Suprapubic skin (tissue), 4 donors: ENCODE measurements at regions not wholly inside any gene's neighbourhood (a gene's known extent, or its start where the extent isn't known, plus 50 kb on each side); places are given as distances from the start of the nearest gene placed in this dataset.

Experiments used
- POLR2A ChIP-seq, 2 donors: fragments of 450-650 bp; IDR thresholded peaks; one replicate each; pipeline ENCODE4 v1.6.1; 2017; ENCODE audit warnings: antibody characterized with exemption in 2 of 2, mild to moderate bottlenecking in 2 of 2, moderate library complexity in 2 of 2
- POLR2AphosphoS5 ChIP-seq, 3 donors: sonication (generic); formaldehyde crosslinking; IDR thresholded peaks; one replicate each; pipeline ENCODE4 v1.6.1; 2017; ENCODE audit warnings: antibody characterized with exemption in 3 of 3
- TF ChIP-seq, protein P1 (sequence below), 2 donors: fragments of 200-600 bp in 1 of 2; fragments of 450-650 bp in 1 of 2; sonication (generic) in 1 of 2; IDR thresholded peaks; one replicate each; pipeline ENCODE4 v1.5.1; 2016 to 2019; ENCODE audit warnings: antibody characterized with exemption in 2 of 2, mild to moderate bottlenecking in 1 of 2, moderate library complexity in 1 of 2

DNA sequence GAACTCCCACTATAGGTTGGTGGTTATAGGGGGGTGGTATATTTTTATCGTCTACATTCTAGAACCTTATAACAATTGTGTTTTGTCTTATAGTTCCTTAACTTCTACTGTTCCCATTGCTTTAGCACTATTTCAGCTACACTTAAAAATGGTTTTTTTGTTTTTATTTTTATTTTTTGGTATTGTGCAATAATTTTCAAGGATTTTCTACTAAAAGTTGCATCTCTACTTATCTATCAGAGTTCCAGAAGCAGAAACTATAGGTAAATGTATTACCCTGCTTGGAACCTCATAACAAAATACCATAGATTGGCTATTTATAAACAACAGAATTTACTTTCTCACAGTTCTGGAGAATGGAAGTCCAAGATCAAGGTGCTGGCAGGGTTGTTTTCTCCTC is 981.6 kb upstream of the CNTNAP5 start:
- TF ChIP-seq, protein P1, sequence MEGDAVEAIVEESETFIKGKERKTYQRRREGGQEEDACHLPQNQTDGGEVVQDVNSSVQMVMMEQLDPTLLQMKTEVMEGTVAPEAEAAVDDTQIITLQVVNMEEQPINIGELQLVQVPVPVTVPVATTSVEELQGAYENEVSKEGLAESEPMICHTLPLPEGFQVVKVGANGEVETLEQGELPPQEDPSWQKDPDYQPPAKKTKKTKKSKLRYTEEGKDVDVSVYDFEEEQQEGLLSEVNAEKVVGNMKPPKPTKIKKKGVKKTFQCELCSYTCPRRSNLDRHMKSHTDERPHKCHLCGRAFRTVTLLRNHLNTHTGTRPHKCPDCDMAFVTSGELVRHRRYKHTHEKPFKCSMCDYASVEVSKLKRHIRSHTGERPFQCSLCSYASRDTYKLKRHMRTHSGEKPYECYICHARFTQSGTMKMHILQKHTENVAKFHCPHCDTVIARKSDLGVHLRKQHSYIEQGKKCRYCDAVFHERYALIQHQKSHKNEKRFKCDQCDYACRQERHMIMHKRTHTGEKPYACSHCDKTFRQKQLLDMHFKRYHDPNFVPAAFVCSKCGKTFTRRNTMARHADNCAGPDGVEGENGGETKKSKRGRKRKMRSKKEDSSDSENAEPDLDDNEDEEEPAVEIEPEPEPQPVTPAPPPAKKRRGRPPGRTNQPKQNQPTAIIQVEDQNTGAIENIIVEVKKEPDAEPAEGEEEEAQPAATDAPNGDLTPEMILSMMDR (IDR thresholded peaks at IDR 0.05), result no peak
- TF ChIP-seq POLR2AphosphoS5 (IDR thresholded peaks at IDR 0.05) (no peak), POLR2A (IDR thresholded peaks at IDR 0.05) (no peak)
